T-cell (primary cell): ENCODE measurements at regions not wholly inside any gene's neighbourhood (a gene's known extent, or its start where the extent isn't known, plus 50 kb on each side); places are given as distances from the start of the nearest gene placed in this dataset.
"Not testable (repeated sequence)": the region's sequence is repeated elsewhere in the genome, so short reads cannot be mapped to it uniquely, and the experiment has no call there.

Source experiments
- ATAC-seq, 4 experiments: fragments of 200-7000 bp in 3 of 4; fragments of 150-1000 bp in 1 of 4; cut with Tn5 transposase; replicated peaks in 1 of 4; 1 replicate in 3 of 4; 2 replicates in 1 of 4; pipeline ENCODE4 v1.10.0; 2021; ENCODE audit warnings: moderate library complexity in 3 of 4, mild to moderate bottlenecking in 2 of 4, moderate number of reproducible peaks in 1 of 4
- CTCF ChIA-PET, 2 donors: fragments of 300-600 bp; sonication (Branson Sonifier 250); formaldehyde crosslinking; loops; one replicate each; lab custom pipeline; 2022; ENCODE audit warnings: antibody characterized with exemption in 2 of 2; lab: Charles Lee
- POLR2A ChIA-PET, 2 donors: fragments of 300-600 bp; sonication (Branson Sonifier 250); formaldehyde crosslinking; loops; one replicate each; lab custom pipeline; 2022; ENCODE audit warnings: antibody characterized with exemption in 2 of 2; lab: Charles Lee
- DNase-seq, 35 experiments: peaks; one replicate each; pipeline versions ENCODE4 v3.0.0 to v3.0.0-alpha.2; 2013 to 2023
- H3K27ac ChIP-seq: one replicate; pipeline ENCODE4 v1.5.1; 2013; ENCODE audit warnings: low read length
- H3K27me3 ChIP-seq, 2 experiments: replicated peaks in 1 of 2; 1 replicate in 1 of 2; 2 replicates in 1 of 2; pipeline versions ENCODE4 v1.6.1 to v1.7.0; 2013; ENCODE audit warnings: low read length in 1 of 2, mixed read lengths in 1 of 2; ENCODE audit not compliant: control insufficient read depth in 2 of 2, insufficient read depth in 2 of 2; ENCODE audit errors: extremely low read depth in 1 of 2
- H3K36me3 ChIP-seq, 2 donors: 1 replicate in 1 of 2; 2 replicates in 1 of 2; pipeline versions ENCODE4 v1.6.1 to v1.7.0; 2013; ENCODE audit warnings: low read length in 1 of 2; ENCODE audit not compliant: control insufficient read depth in 2 of 2, insufficient read depth in 1 of 2; ENCODE audit errors: extremely low read depth in 1 of 2
- H3K4me1 ChIP-seq, 2 experiments: 1 replicate in 1 of 2; 2 replicates in 1 of 2; pipeline versions ENCODE4 v1.6.1 to v1.7.0; 2013; ENCODE audit warnings: low read length in 2 of 2, mixed read lengths in 1 of 2; ENCODE audit not compliant: insufficient read depth in 2 of 2, control insufficient read depth in 1 of 2; ENCODE audit errors: extremely low read depth in 1 of 2
- H3K4me3 ChIP-seq, 2 donors: 1 replicate in 1 of 2; 2 replicates in 1 of 2; pipeline versions ENCODE4 v1.5.1 to v1.7.0; 2013; ENCODE audit warnings: mild to moderate bottlenecking in 2 of 2, low read length in 1 of 2, moderate library complexity in 1 of 2; ENCODE audit not compliant: control insufficient read depth in 1 of 2; ENCODE audit errors: extremely low read depth in 1 of 2
- H3K9me3 ChIP-seq: 2 replicates; pipeline ENCODE4 v1.7.0; 2013
- H3K27ac Mint-ChIP-seq, 2 donors: one replicate each; pipeline ENCODE4 v1.8.0; 2020 to 2021; ENCODE audit warnings: mild to moderate bottlenecking in 2 of 2, mixed read lengths in 2 of 2
- H3K27me3 Mint-ChIP-seq, 2 donors: one replicate each; pipeline ENCODE4 v1.8.0; 2021 to 2022; ENCODE audit warnings: mixed read lengths in 2 of 2
- H3K36me3 Mint-ChIP-seq: one replicate; pipeline ENCODE4 v1.8.0; 2021; ENCODE audit warnings: mixed read lengths
- H3K4me1 Mint-ChIP-seq, 3 donors: one replicate each; pipeline ENCODE4 v1.8.0; 2020 to 2022; ENCODE audit warnings: mixed read lengths in 3 of 3, mild to moderate bottlenecking in 1 of 3
- H3K4me3 Mint-ChIP-seq, 3 donors: one replicate each; pipeline ENCODE4 v1.8.0; 2020 to 2022; ENCODE audit warnings: mild to moderate bottlenecking in 3 of 3, mixed read lengths in 3 of 3, moderate library complexity in 3 of 3
- H3K9me3 Mint-ChIP-seq, 3 donors: one replicate each; pipeline ENCODE4 v1.8.0; 2020 to 2022; ENCODE audit warnings: mixed read lengths in 3 of 3
- WGBS: methylation state at CpG from one replicate; pipeline ENCODE4 v1.1.5; 2013; ENCODE audit warnings: missing lambda C conversion rate; ENCODE audit not compliant: insufficient coverage; 5-methylcytosine and 5-hydroxymethylcytosine counted together

- no peak overlapping the region for H3K4me3 Mint-ChIP-seq
- Histone ChIP-seq H3K27me3 (no peaks in the 10 kb centered on the region), H3K36me3 (no peaks in the 10 kb centered on the region), H3K4me3 (no peak overlapping the region), H3K27ac (no peak overlapping the region), H3K4me1 (no peaks in the 10 kb centered on the region), H3K9me3 (no peaks in the 10 kb centered on the region)
- no peak overlapping the region for H3K27ac Mint-ChIP-seq
- no peaks in the 10 kb centered on the region for H3K27me3 Mint-ChIP-seq
- POLR2A ChIA-PET = no interaction called here
- 76% methylated on average over 4 of the region's 4 CpGs for WGBS
- H3K9me3 Mint-ChIP-seq = peaks cover 3 to 16% (median 10%) of the 10 kb centered on the region in 3 donors
- no peak for DNase-seq
- no peaks in the 10 kb centered on the region for H3K4me1 Mint-ChIP-seq
- no peak for ATAC-seq
- H3K36me3 Mint-ChIP-seq = no peaks in the 10 kb centered on the region
- CTCF ChIA-PET = no interaction called here
Measured at GRCh38 chr1:73310797-73311381, 887.1 kb downstream of the LRRIQ3 start.

DNA sequence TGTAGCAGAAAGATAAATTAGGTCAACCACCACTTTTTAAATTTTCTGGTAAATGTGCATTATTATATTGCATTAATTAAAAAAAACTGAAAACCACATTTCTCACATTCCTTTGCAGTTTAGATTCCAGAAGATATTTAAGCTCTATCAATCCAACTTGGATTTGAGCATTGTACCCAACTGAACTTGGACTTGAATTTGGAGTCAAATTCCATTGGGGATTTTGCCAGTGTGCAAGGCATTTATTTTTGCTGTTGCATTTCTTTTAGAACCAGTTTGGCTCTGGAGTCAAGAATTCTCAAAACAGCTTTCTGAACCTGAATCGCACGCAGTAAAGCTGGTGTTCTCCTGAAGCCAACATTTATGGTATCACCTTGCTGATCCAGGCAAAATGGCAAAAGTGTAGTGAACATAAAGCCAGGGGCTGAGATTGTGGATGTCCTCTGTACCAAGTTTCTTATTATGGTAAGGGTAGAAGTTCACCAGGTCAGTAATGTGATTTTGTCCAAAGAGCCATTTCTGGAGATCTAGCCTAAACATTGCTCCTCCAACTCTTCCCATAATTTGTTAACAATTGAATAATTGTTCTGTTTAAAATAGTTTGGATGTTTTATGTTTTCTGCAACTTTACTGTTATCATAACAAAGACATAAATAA, 890.9 kb downstream of the LRRIQ3 start:
- CTCF ChIA-PET = no interaction called here
- Histone ChIP-seq H3K4me3 (no peak overlapping the region), H3K27ac (no peak overlapping the region), H3K9me3 (no peaks in the 10 kb centered on the region), H3K36me3 (no peaks in the 10 kb centered on the region), H3K27me3 (no peaks in the 10 kb centered on the region), H3K4me1 (no peaks in the 10 kb centered on the region)
- H3K36me3 Mint-ChIP-seq = no peaks in the 10 kb centered on the region
- H3K4me3 Mint-ChIP-seq = no peak overlapping the region
- no CpG with 5 or more reads among the region's 2 CpGs for WGBS
- DNase-seq (no peak), ATAC-seq (no peak)
- POLR2A ChIA-PET = no interaction called here
- H3K9me3 Mint-ChIP-seq = peaks cover 4 to 12% (median 10%) of the 10 kb centered on the region in 3 donors
- no peaks in the 10 kb centered on the region for H3K27me3 Mint-ChIP-seq
- H3K4me1 Mint-ChIP-seq = no peaks in the 10 kb centered on the region
- no peak overlapping the region for H3K27ac Mint-ChIP-seq

DNA sequence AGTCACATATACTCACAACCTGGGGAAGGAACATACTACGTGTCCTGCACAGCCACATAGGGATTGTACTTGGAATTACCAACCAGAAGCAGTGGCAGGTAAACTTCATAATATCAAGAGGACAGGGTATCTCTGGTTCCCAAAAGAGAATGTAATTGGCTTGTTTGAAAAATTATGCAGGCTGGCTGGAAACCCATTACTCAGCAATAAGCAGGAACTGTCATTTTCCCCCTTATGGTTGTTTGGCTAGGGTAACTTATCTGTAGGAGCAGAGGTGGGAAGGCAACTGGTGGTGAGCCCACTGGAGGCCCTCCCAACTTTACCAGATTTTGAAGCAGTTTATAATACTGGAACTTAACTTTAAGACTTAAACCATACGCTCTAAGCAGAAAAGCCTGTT, 924.1 kb downstream of the LRRIQ3 start:
- Mint-ChIP-seq H3K4me3 (no peak overlapping the region), H3K27ac (no peak overlapping the region), H3K4me1 (no peaks in the 10 kb centered on the region), H3K9me3 (peaks cover 12 to 20% (median 18%) of the 10 kb centered on the region in 3 donors), H3K36me3 (no peaks in the 10 kb centered on the region), H3K27me3 (no peaks in the 10 kb centered on the region)
- POLR2A ChIA-PET = no interaction called here
- no peaks in the 10 kb centered on the region for H3K36me3 ChIP-seq
- ATAC-seq (no peak), DNase-seq (no peak)
- no peak overlapping the region for H3K27ac ChIP-seq
- H3K27me3 ChIP-seq = no peaks in the 10 kb centered on the region
- H3K4me1 ChIP-seq = no peaks in the 10 kb centered on the region
- H3K9me3 ChIP-seq = peaks cover 2% of the 10 kb centered on the region
- H3K4me3 ChIP-seq = no peak overlapping the region
- CTCF ChIA-PET = no interaction called here
- no CpG with 5 or more reads among the region's 2 CpGs for WGBS

GRCh38 chr1:73245196-73245595, 952.8 kb downstream of the LRRIQ3 start:
- peaks cover 25 to 51% (median 28%) of the 10 kb centered on the region in 3 donors for H3K9me3 Mint-ChIP-seq
- DNase-seq, H3K27me3 ChIP-seq, H3K36me3 Mint-ChIP-seq, H3K4me1 ChIP-seq, H3K27me3 Mint-ChIP-seq, H3K27ac Mint-ChIP-seq, H3K27ac ChIP-seq, ATAC-seq, CTCF ChIA-PET, H3K4me3 Mint-ChIP-seq, H3K4me3 ChIP-seq, H3K36me3 ChIP-seq, H3K4me1 Mint-ChIP-seq, POLR2A ChIA-PET, H3K9me3 ChIP-seq: not testable (repeated sequence)

- POLR2A ChIA-PET = interaction anchor here in 1 of 2 donors (0.6 kb wide), 1 partner anchor 1544 kb away, joined by 3 read pairs; no protein-coding TSS in a partner anchor
- H3K4me1 Mint-ChIP-seq = no peaks in the 10 kb centered on the region
- no peaks in the 10 kb centered on the region for H3K36me3 Mint-ChIP-seq
- Histone ChIP-seq H3K27me3 (no peaks in the 10 kb centered on the region), H3K4me3 (no peak overlapping the region), H3K4me1 (no peaks in the 10 kb centered on the region), H3K9me3 (no peaks in the 10 kb centered on the region), H3K27ac (no peak overlapping the region), H3K36me3 (no peaks in the 10 kb centered on the region)
- H3K27ac Mint-ChIP-seq = no peak overlapping the region
- CTCF ChIA-PET = no interaction called here
- H3K4me3 Mint-ChIP-seq = no peak overlapping the region
- ATAC-seq (no peak), DNase-seq (no peak)
- no peaks in the 10 kb centered on the region for H3K27me3 Mint-ChIP-seq
- WGBS = no CpG with 5 or more reads among the region's 2 CpGs
- H3K9me3 Mint-ChIP-seq = peaks cover 18 to 29% (median 19%) of the 10 kb centered on the region in 3 donors
Measured at GRCh38 chr1:73218995-73219546, 936.7 kb upstream of the NEGR1 start.

GRCh38 chr1:73205294-73205973, 923.1 kb upstream of the NEGR1 start:
- POLR2A ChIA-PET = no interaction called here
- Mint-ChIP-seq H3K4me1 (no peaks in the 10 kb centered on the region), H3K27ac (no peak overlapping the region), H3K4me3 (no peak overlapping the region), H3K9me3 (peaks cover 12 to 48% (median 24%) of the 10 kb centered on the region in 3 donors), H3K27me3 (no peaks in the 10 kb centered on the region), H3K36me3 (no peaks in the 10 kb centered on the region)
- no peaks in the 10 kb centered on the region for H3K27me3 ChIP-seq
- DNase-seq (no peak), ATAC-seq (no peak)
- H3K36me3 ChIP-seq = no peaks in the 10 kb centered on the region
- no peak overlapping the region for H3K27ac ChIP-seq
- H3K4me3 ChIP-seq = no peak overlapping the region
- CTCF ChIA-PET = no interaction called here
- no peaks in the 10 kb centered on the region for H3K4me1 ChIP-seq
- WGBS = 54% methylated on average over 2 of the region's 5 CpGs
- H3K9me3 ChIP-seq = no peaks in the 10 kb centered on the region
